H9 (cell line): ENCODE measurements at regions not wholly inside any gene's neighbourhood (a gene's known extent, or its start where the extent isn't known, plus 50 kb on each side); places are given as distances from the start of the nearest gene placed in this dataset.

Source experiments
- DNase-seq: peaks from one replicate; pipeline ENCODE4 v3.0.0-alpha.2; 2017
- H2AFZ ChIP-seq: one replicate; pipeline ENCODE4 v1.6.1; 2013; ENCODE audit warnings: mild to moderate bottlenecking, low read length, control low read depth, moderate library complexity
- H2AK5ac ChIP-seq: 2 replicates; pipeline ENCODE4 v1.6.1; 2013; ENCODE audit warnings: low read length, control low read depth, mixed read lengths; ENCODE audit not compliant: insufficient read length
- H2BK120ac ChIP-seq: one replicate; pipeline ENCODE4 v1.6.1; 2013; ENCODE audit warnings: low read depth, mild to moderate bottlenecking, low read length, control low read depth, inconsistent platforms; ENCODE audit not compliant: poor library complexity, severe bottlenecking
- H2BK12ac ChIP-seq: 2 replicates; pipeline ENCODE4 v1.6.1; 2013; ENCODE audit warnings: low read length, control low read depth, mixed read lengths, low read depth; ENCODE audit not compliant: insufficient read length
- H2BK15ac ChIP-seq: 2 replicates; pipeline ENCODE4 v1.6.1; 2013; ENCODE audit warnings: low read depth, low read length, control low read depth
- H2BK20ac ChIP-seq: one replicate; pipeline ENCODE4 v1.6.1; 2013; ENCODE audit warnings: low read depth, mild to moderate bottlenecking, low read length, control low read depth, inconsistent platforms; ENCODE audit not compliant: poor library complexity, severe bottlenecking
- H2BK5ac ChIP-seq: 2 replicates; pipeline ENCODE4 v1.6.1; 2013; ENCODE audit warnings: low read length, control low read depth, mixed read lengths; ENCODE audit not compliant: insufficient read length
- H3K14ac ChIP-seq: 2 replicates; pipeline ENCODE4 v1.6.1; 2013; ENCODE audit warnings: low read length, control low read depth; ENCODE audit not compliant: insufficient read depth
- H3K18ac ChIP-seq: 2 replicates; pipeline ENCODE4 v1.6.1; 2013; ENCODE audit warnings: low read depth, mild to moderate bottlenecking, mixed read lengths, low read length, control low read depth; ENCODE audit not compliant: insufficient read length
- H3K23ac ChIP-seq: 2 replicates; pipeline ENCODE4 v1.6.1; 2013; ENCODE audit warnings: low read length, control low read depth, mixed read lengths, low read depth; ENCODE audit not compliant: insufficient read length
- H3K23me2 ChIP-seq: 2 replicates; pipeline ENCODE4 v1.6.1; 2013; ENCODE audit warnings: low read depth, mild to moderate bottlenecking, mixed read lengths, low read length, control low read depth; ENCODE audit not compliant: insufficient read length, poor library complexity, severe bottlenecking
- H3K27ac ChIP-seq: 2 replicates; pipeline ENCODE4 v1.5.1; 2013; ENCODE audit warnings: low read length, control low read depth, mixed read lengths, low read depth; ENCODE audit not compliant: insufficient read length
- H3K27me3 ChIP-seq: 2 replicates; pipeline ENCODE4 v1.6.1; 2013; ENCODE audit warnings: low read length, control low read depth, inconsistent platforms; ENCODE audit not compliant: insufficient read depth
- H3K4ac ChIP-seq: 2 replicates; pipeline ENCODE4 v1.6.1; 2013; ENCODE audit warnings: low read depth, mild to moderate bottlenecking, control low read depth, inconsistent platforms, low read length, moderate library complexity
- H3K4me1 ChIP-seq: 2 replicates; pipeline ENCODE4 v1.6.1; 2013; ENCODE audit warnings: low read length, control low read depth, inconsistent platforms; ENCODE audit not compliant: insufficient read depth
- H3K4me2 ChIP-seq: 2 replicates; pipeline ENCODE4 v1.6.1; 2013; ENCODE audit warnings: low read length, control low read depth, mixed read lengths; ENCODE audit not compliant: insufficient read length, insufficient read depth
- H3K56ac ChIP-seq: 2 replicates; pipeline ENCODE4 v1.6.1; 2013; ENCODE audit warnings: low read depth, mild to moderate bottlenecking, mixed read lengths, low read length, control low read depth; ENCODE audit not compliant: insufficient read length
- H3K79me1 ChIP-seq: 2 replicates; pipeline ENCODE4 v1.6.1; 2013; ENCODE audit warnings: low read depth, mild to moderate bottlenecking, moderate library complexity, low read length, control low read depth, inconsistent platforms; ENCODE audit not compliant: insufficient read depth, poor library complexity, severe bottlenecking
- H3K79me2 ChIP-seq: 2 replicates; pipeline ENCODE4 v1.6.1; 2013; ENCODE audit warnings: low read length, control low read depth, inconsistent platforms; ENCODE audit not compliant: insufficient read depth
- H3K9ac ChIP-seq: 2 replicates; pipeline ENCODE4 v1.6.1; 2013; ENCODE audit warnings: low read length, control low read depth, mixed read lengths; ENCODE audit not compliant: insufficient read length; ENCODE audit errors: extremely low read depth
- H3K9me3 ChIP-seq: one replicate; pipeline ENCODE4 v1.6.1; 2013; ENCODE audit warnings: low read depth, low read length, inconsistent platforms; ENCODE audit not compliant: control insufficient read depth
- H3T11ph ChIP-seq: one replicate; pipeline ENCODE4 v1.6.1; 2013; ENCODE audit warnings: mild to moderate bottlenecking, low read length, control low read depth, inconsistent platforms
- H4K20me1 ChIP-seq: one replicate; pipeline ENCODE4 v1.6.1; 2013; ENCODE audit not compliant: control insufficient read depth, insufficient read length, insufficient read depth
- H4K5ac ChIP-seq: 2 replicates; pipeline ENCODE4 v1.6.1; 2013; ENCODE audit warnings: low read depth, mild to moderate bottlenecking, mixed read lengths, low read length, control low read depth; ENCODE audit not compliant: insufficient read length
- H4K8ac ChIP-seq: replicated peaks from 2 replicates; pipeline ENCODE4 v1.6.1; 2013; ENCODE audit warnings: low read length, control low read depth, mixed read lengths, low read depth; ENCODE audit not compliant: insufficient read length
- H4K91ac ChIP-seq: 2 replicates; pipeline ENCODE4 v1.6.1; 2013; ENCODE audit warnings: low read depth, mild to moderate bottlenecking, moderate library complexity, mixed read lengths, low read length, control low read depth; ENCODE audit not compliant: insufficient read length
- H3K27ac Mint-ChIP-seq, 3 experiments: 2 replicates in 2 of 3; 3 replicates in 1 of 3; pipeline ENCODE4 v1.8.0; 2020 to 2021; ENCODE audit warnings: mixed read lengths in 3 of 3, mild to moderate bottlenecking in 1 of 3, moderate library complexity in 1 of 3
- H3K27me3 Mint-ChIP-seq: 2 replicates; pipeline ENCODE4 v1.8.0; 2021; ENCODE audit warnings: low read depth, mild to moderate bottlenecking, moderate library complexity, mixed read lengths
- H3K36me3 Mint-ChIP-seq, 3 experiments: 2 replicates in 2 of 3; 3 replicates in 1 of 3; pipeline ENCODE4 v1.8.0; 2020 to 2021; ENCODE audit warnings: low read depth in 3 of 3, mixed read lengths in 3 of 3; ENCODE audit not compliant: insufficient read depth in 1 of 3
- H3K4me1 Mint-ChIP-seq, 2 experiments: 2 replicates each; pipeline ENCODE4 v1.8.0; 2020; ENCODE audit warnings: mixed read lengths in 2 of 2
- H3K4me3 Mint-ChIP-seq, 2 experiments: 2 replicates in 1 of 2; 3 replicates in 1 of 2; pipeline ENCODE4 v1.8.0; 2020 to 2021; ENCODE audit warnings: mild to moderate bottlenecking in 2 of 2, mixed read lengths in 2 of 2, moderate library complexity in 1 of 2
- H3K9me3 Mint-ChIP-seq, 2 experiments: 2 replicates in 1 of 2; 3 replicates in 1 of 2; pipeline ENCODE4 v1.8.0; 2020; ENCODE audit warnings: mild to moderate bottlenecking in 2 of 2, mixed read lengths in 2 of 2, moderate library complexity in 1 of 2
- CTCF ChIP-seq: fragments of 200-600 bp; sonication (generic); conservative IDR thresholded peaks from 3 replicates; pipeline ENCODE4 v1.8.0; 2021; ENCODE audit warnings: antibody characterized with exemption, mild to moderate bottlenecking
- WGBS: extraction: QIAGEN DNeasy Blood & Tissue Kit; methylation state at CpG from one replicate; pipeline ENCODE4 v1.1.7; 2013; ENCODE audit warnings: missing lambda C conversion rate, low lambda C conversion rate, mixed read lengths; ENCODE audit not compliant: insufficient read length; ENCODE audit errors: extremely low coverage; 5-methylcytosine and 5-hydroxymethylcytosine counted together

- H3K79me1 ChIP-seq: no peaks in the 10 kb centered on the region
- H3K18ac ChIP-seq: no peak overlapping the region
- Mint-ChIP-seq H3K4me3 (no peak overlapping the region), H3K27me3 (no peaks in the 10 kb centered on the region), H3K4me1 (no peaks in the 10 kb centered on the region), H3K27ac (no peak overlapping the region), H3K9me3 (peaks cover 11 to 14% of the 10 kb centered on the region in 2 experiments), H3K36me3 (peaks cover 3 to 9% (median 3%) of the 10 kb centered on the region in 3 experiments; a peak in 5 of 7 replicates)
- WGBS: no CpG with 5 or more reads among the region's 1 CpG
- H3K9ac ChIP-seq: no peak overlapping the region
- H3K9me3 ChIP-seq: no peaks in the 10 kb centered on the region
- no peak overlapping the region for H2BK5ac ChIP-seq
- no peak overlapping the region for H2BK12ac ChIP-seq
- DNase-seq: no peak
- no peak for TF ChIP-seq CTCF
- no peak overlapping the region for H2BK120ac ChIP-seq
- no peak overlapping the region for H3K14ac ChIP-seq
- no peak overlapping the region for H4K91ac ChIP-seq
- no peak overlapping the region for H3K23ac ChIP-seq
- H3K4me1 ChIP-seq: no peaks in the 10 kb centered on the region
- no peak overlapping the region for H3K27ac ChIP-seq
- no peak overlapping the region for H2BK20ac ChIP-seq
- H2AFZ ChIP-seq: no peak overlapping the region
- no peak overlapping the region for H4K8ac ChIP-seq
- H3K56ac ChIP-seq: no peak overlapping the region
- no peaks in the 10 kb centered on the region for H3K27me3 ChIP-seq
- no peak overlapping the region for H3K4ac ChIP-seq
- H4K5ac ChIP-seq: no peak overlapping the region
- H2AK5ac ChIP-seq: no peak overlapping the region
- no peak overlapping the region for H3T11ph ChIP-seq
- no peaks in the 10 kb centered on the region for H3K79me2 ChIP-seq
- no peaks in the 10 kb centered on the region for H3K23me2 ChIP-seq
- no peak overlapping the region for H2BK15ac ChIP-seq
- H3K4me2 ChIP-seq: no peak overlapping the region
- no peaks in the 10 kb centered on the region for H4K20me1 ChIP-seq
These were observed 448.8 kb downstream of the FLRT2 start for GRCh38 chr14:85978582-85979250.
